Transverse colon (tissue), 4 donors: ENCODE measurements at regions not wholly inside any gene's neighbourhood (a gene's known extent, or its start where the extent isn't known, plus 50 kb on each side); places are given as distances from the start of the nearest gene placed in this dataset.

Source experiments
- POLR2A ChIP-seq: fragments of 450-650 bp; IDR thresholded peaks from one replicate; pipeline ENCODE4 v1.6.1; 2016; ENCODE audit warnings: antibody characterized with exemption, mild to moderate bottlenecking, moderate library complexity
- POLR2AphosphoS5 ChIP-seq, 3 donors: sonication (generic); formaldehyde crosslinking; IDR thresholded peaks; one replicate each; pipeline ENCODE4 v1.6.1; 2016; ENCODE audit warnings: antibody characterized with exemption in 3 of 3
- TF ChIP-seq, protein P1 (sequence below), 5 experiments: fragments of 200-600 bp in 3 of 5; fragments of 450-650 bp in 2 of 5; sonication (generic) in 3 of 5; IDR thresholded peaks; 1 replicate in 2 of 5; 2 replicates in 3 of 5; pipeline ENCODE4 v1.5.1; 2016 to 2017; ENCODE audit warnings: antibody characterized with exemption in 5 of 5, inconsistent platforms in 3 of 5, mild to moderate bottlenecking in 2 of 5, moderate library complexity in 1 of 5

DNA sequence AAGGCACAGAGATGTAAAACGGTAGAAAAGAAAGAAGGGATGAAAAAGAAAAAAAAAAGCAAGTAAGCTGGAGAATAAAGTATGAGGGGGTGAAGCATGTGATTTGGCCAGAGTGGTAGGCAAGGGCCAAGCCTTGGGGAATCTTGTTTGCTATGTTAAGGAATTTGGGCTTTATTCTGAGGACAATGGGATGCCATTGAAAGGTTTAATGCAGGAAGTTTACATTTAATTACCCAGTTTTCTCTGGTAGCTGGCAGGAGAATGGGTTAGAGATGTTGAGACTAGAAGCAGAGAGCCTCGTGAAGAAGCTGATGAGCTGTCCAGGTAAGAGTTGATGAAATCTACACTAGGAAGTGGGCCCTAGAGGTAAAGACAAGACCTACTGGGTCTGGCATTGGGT lies 455.9 kb downstream of the PDCD6IP start:
- TF ChIP-seq, protein P1, sequence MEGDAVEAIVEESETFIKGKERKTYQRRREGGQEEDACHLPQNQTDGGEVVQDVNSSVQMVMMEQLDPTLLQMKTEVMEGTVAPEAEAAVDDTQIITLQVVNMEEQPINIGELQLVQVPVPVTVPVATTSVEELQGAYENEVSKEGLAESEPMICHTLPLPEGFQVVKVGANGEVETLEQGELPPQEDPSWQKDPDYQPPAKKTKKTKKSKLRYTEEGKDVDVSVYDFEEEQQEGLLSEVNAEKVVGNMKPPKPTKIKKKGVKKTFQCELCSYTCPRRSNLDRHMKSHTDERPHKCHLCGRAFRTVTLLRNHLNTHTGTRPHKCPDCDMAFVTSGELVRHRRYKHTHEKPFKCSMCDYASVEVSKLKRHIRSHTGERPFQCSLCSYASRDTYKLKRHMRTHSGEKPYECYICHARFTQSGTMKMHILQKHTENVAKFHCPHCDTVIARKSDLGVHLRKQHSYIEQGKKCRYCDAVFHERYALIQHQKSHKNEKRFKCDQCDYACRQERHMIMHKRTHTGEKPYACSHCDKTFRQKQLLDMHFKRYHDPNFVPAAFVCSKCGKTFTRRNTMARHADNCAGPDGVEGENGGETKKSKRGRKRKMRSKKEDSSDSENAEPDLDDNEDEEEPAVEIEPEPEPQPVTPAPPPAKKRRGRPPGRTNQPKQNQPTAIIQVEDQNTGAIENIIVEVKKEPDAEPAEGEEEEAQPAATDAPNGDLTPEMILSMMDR (IDR thresholded peaks at IDR 0.05): no peak
- TF ChIP-seq POLR2A (no peak), POLR2AphosphoS5 (IDR thresholded peaks at IDR 0.05) (no peak)
